HG03460 (cell line): ENCODE measurements at regions not wholly inside any gene's neighbourhood (a gene's known extent, or its start where the extent isn't known, plus 50 kb on each side); places are given as distances from the start of the nearest gene placed in this dataset.

Experiments used
- ATAC-seq: cut with Tn5 transposase; IDR thresholded peaks from one replicate; pipeline ENCODE4 v1.9.1; 2021; ENCODE audit not compliant: unreplicated experiment

- no peak for ATAC-seq
Measured at GRCh38 chr11:115695677-115696364, 191.6 kb upstream of the CADM1 start.

GRCh38 chr11:115693002-115693401, 188.8 kb upstream of the CADM1 start:
- no peak for ATAC-seq

GRCh38 chr11:115691030-115691429, 186.8 kb upstream of the CADM1 start:
- no peak for ATAC-seq

- no peak for ATAC-seq
Measured at GRCh38 chr11:115687934-115688333, 183.7 kb upstream of the CADM1 start.

GRCh38 chr11:115684699-115685098, 180.5 kb upstream of the CADM1 start:
- no peak for ATAC-seq

GRCh38 chr11:115684135-115684534, 179.9 kb upstream of the CADM1 start:
- ATAC-seq, result no peak

GRCh38 chr11:115682888-115683287, 178.7 kb upstream of the CADM1 start:
- ATAC-seq, result no peak

GRCh38 chr11:115682101-115682500, 177.9 kb upstream of the CADM1 start:
- ATAC-seq, result no peak

GRCh38 chr11:115679945-115680344, 175.7 kb upstream of the CADM1 start:
- no peak for ATAC-seq

GRCh38 chr11:115678942-115679341, 174.7 kb upstream of the CADM1 start:
- no peak for ATAC-seq

- no peak for ATAC-seq
Measured at GRCh38 chr11:115677190-115677589, 173.0 kb upstream of the CADM1 start.

GRCh38 chr11:115676768-115677167, 172.6 kb upstream of the CADM1 start:
- no peak for ATAC-seq

- ATAC-seq, result no peak
Measured at GRCh38 chr11:115676206-115676605, 172.0 kb upstream of the CADM1 start.

- ATAC-seq, result no peak
Measured at GRCh38 chr11:115674937-115675544, 170.8 kb upstream of the CADM1 start.

GRCh38 chr11:115674176-115674936, 170.1 kb upstream of the CADM1 start:
- no peak for ATAC-seq

- ATAC-seq, result no peak
Measured at GRCh38 chr11:115673720-115674119, 169.5 kb upstream of the CADM1 start.

GRCh38 chr11:115672999-115673411, 168.8 kb upstream of the CADM1 start:
- no peak for ATAC-seq

- ATAC-seq, result no peak
Measured at GRCh38 chr11:115672412-115672811, 168.2 kb upstream of the CADM1 start.

GRCh38 chr11:115670538-115671205, 166.5 kb upstream of the CADM1 start:
- ATAC-seq, result no peak

GRCh38 chr11:115665958-115666357, 161.7 kb upstream of the CADM1 start:
- ATAC-seq, result no peak

- no peak for ATAC-seq
Measured at GRCh38 chr11:115665175-115665821, 161.1 kb upstream of the CADM1 start.
